Heart left ventricle (tissue), 16 donors: ENCODE measurements at regions not wholly inside any gene's neighbourhood (a gene's known extent, or its start where the extent isn't known, plus 50 kb on each side); places are given as distances from the start of the nearest gene placed in this dataset.
A peak's percentile ranks its signal among the peaks of the same experiment; 100 is the strongest.
"Not testable (repeated sequence)": the region's sequence is repeated elsewhere in the genome, so short reads cannot be mapped to it uniquely, and the experiment has no call there.

Experiments
- ATAC-seq, 4 donors: fragments of 200-7000 bp; cut with Tn5 transposase; one replicate each; pipeline ENCODE4 v1.9.1; 2020 to 2022; ENCODE audit warnings: moderate library complexity in 4 of 4, mild to moderate bottlenecking in 3 of 4, moderate number of reproducible peaks in 1 of 4
- DNase-seq, 5 donors: peaks; one replicate each; pipeline ENCODE4 v3.0.0-alpha.2; 2020
- H3K27ac ChIP-seq, 12 donors: fragments of 200-600 bp; sonication (generic) in 4 of 12; one replicate each; pipeline versions ENCODE4 v1.5.0 to v1.8.0; 2016 to 2022; ENCODE audit warnings: mild to moderate bottlenecking in 2 of 12
- H3K27me3 ChIP-seq, 9 donors: fragments of 200-600 bp; sonication (generic) in 2 of 9; one replicate each; pipeline versions ENCODE4 v1.5.1 to v1.8.0; 2016 to 2022; ENCODE audit warnings: mild to moderate bottlenecking in 3 of 9
- H3K36me3 ChIP-seq, 9 donors: fragments of 200-600 bp; sonication (generic) in 2 of 9; one replicate each; pipeline versions ENCODE4 v1.5.0 to v1.8.0; 2018 to 2022; ENCODE audit warnings: mild to moderate bottlenecking in 2 of 9
- H3K4me1 ChIP-seq, 12 donors: fragments of 200-600 bp; sonication (generic) in 4 of 12; one replicate each; pipeline versions ENCODE4 v1.5.0 to v1.8.0; 2016 to 2022; ENCODE audit warnings: mild to moderate bottlenecking in 3 of 12
- H3K4me3 ChIP-seq, 12 donors: fragments of 200-600 bp; sonication (generic) in 4 of 12; one replicate each; pipeline versions ENCODE4 v1.5.0 to v1.8.0; 2017 to 2022; ENCODE audit warnings: mild to moderate bottlenecking in 9 of 12, moderate library complexity in 4 of 12
- H3K9me3 ChIP-seq, 12 donors: fragments of 200-600 bp; sonication (generic) in 4 of 12; one replicate each; pipeline versions ENCODE4 v1.5.0 to v1.8.0; 2016 to 2022; ENCODE audit warnings: mild to moderate bottlenecking in 1 of 12
- CTCF ChIP-seq, 12 donors: fragments of 200-600 bp; sonication (generic) in 4 of 12; IDR thresholded peaks; one replicate each; pipeline versions ENCODE4 v1.5.0 to v1.8.0; 2018 to 2022; ENCODE audit warnings: antibody characterized with exemption in 12 of 12, mild to moderate bottlenecking in 5 of 12
- POLR2A ChIP-seq, 2 donors: fragments of 450-650 bp; IDR thresholded peaks; one replicate each; pipeline ENCODE4 v1.6.1; 2017; ENCODE audit warnings: antibody characterized with exemption in 2 of 2, mild to moderate bottlenecking in 2 of 2, moderate library complexity in 2 of 2
- WGBS, 4 donors: extraction: QIAGEN DNeasy Blood & Tissue Kit in 2 of 4; methylation state at CpG; one replicate each; pipeline versions ENCODE4 v1.1.5 to v1.1.7; 2013 to 2018; 5-methylcytosine and 5-hydroxymethylcytosine counted together
- intact Hi-C, 10 donors: fragments of 100-400 bp; cut with DNase I; formaldehyde crosslinking; loops; one replicate each; pipeline versions ENCODE4 v1.11.1 to v1.14.2; 2022
- donor health status: ischemic (EF 13 %, LVEDD 7.1; RV severe dilation, severe dysfunction).
- donor health status: healthy with polysubstance abuse.
- donor health status: DM: no; HTN: yes; CAD: no.
- donor health status: DM: no; HTN: no; CAD: no.
- donor health status: ischemic (EF 25% LVEDD 6.9; RV normal size, moderate dysfunction).
- donor health status: ischemic (EF 25% LVEDD 5.7; RV mildly dilated, moderate dysfunction).
- donor health status: healthy.
- donor health status: DM: yes; HTN: yes; CAD: no.
- donor health status: ischemic (EF 35%, LVEDD 5.7; RV mildly dilated, moderate dysfunction).
- donor health status: nonischemic (EF 11% LVEDD 7.7; RV severe dilation, severe dysfunction).
- donor health status: DM: yes; HTN: yes; CAD: no.
- donor health status: PGD.
- donor health status: ischemic (EF 29% LVEDD 5.4; RV normal size, mild dysfunction).
- donor health status: nonischemic (EF 23%, LVEDD 6.1; RV moderate dilation, normal function).

GRCh38 chr6:28686446-28687027 is 160.9 kb downstream of the GPX5 start:
- peak; percentile 66 to 81 (median 73) for TF ChIP-seq CTCF (IDR thresholded peaks at IDR 0.05)
- H3K4me3 ChIP-seq, result peak overlapping the region in 4 of 12 donors; percentile 3 to 24 (median 16)
- not testable (repeated sequence) for H3K36me3 ChIP-seq, H3K9me3 ChIP-seq, ATAC-seq, H3K4me1 ChIP-seq, H3K27ac ChIP-seq
- peaks cover 0 to 69% (median 25%) of the 10 kb centered on the region in 9 donors for H3K27me3 ChIP-seq
- intact Hi-C loops, result loop anchor here (1.0 to 10.0 kb wide), 10 partner anchors 151 to 904 kb away; partner anchors contain the start of gene OR2H2 (in 6 of the 10)
- WGBS, 4 donors, result 3 to 6% (median 5%) methylated on average over 11 of the region's 11 CpGs
- DNase-seq, result peak in 2 of 5 donors; percentile 34 to 38

- intact Hi-C loops, result loop anchor here in 9 of 10 donors (2.0 to 10.0 kb wide), 8 partner anchors 150 to 903 kb away; partner anchors contain the start of gene OR2H2 (in 6 of the 9)
- 27 to 40% (median 32%) methylated on average over 7 of the region's 7 CpGs for WGBS, 4 donors
- H3K27me3 ChIP-seq, result peaks cover 0 to 62% (median 19%) of the 10 kb centered on the region in 9 donors
- H3K4me3 ChIP-seq, H3K36me3 ChIP-seq, H3K9me3 ChIP-seq, DNase-seq, H3K4me1 ChIP-seq, H3K27ac ChIP-seq, ATAC-seq: not testable (repeated sequence)
Measured at GRCh38 chr6:28687309-28687981, 161.8 kb downstream of the GPX5 start.

- intact Hi-C loops, DNase-seq, H3K4me3 ChIP-seq, H3K9me3 ChIP-seq, H3K36me3 ChIP-seq, ATAC-seq, H3K4me1 ChIP-seq, H3K27ac ChIP-seq: not testable (repeated sequence)
- peaks cover 13 to 79% (median 51%) of the 10 kb centered on the region in 9 donors for H3K27me3 ChIP-seq
- 30 to 42% (median 34%) methylated on average over 4 of the region's 4 CpGs for WGBS, 4 donors
Measured at GRCh38 chr6:28691991-28692390, 166.3 kb downstream of the GPX5 start.

GRCh38 chr6:28693033-28693750 is 167.5 kb downstream of the GPX5 start:
- H3K27ac ChIP-seq, result no peak overlapping the region
- ATAC-seq (no peak), DNase-seq (no peak)
- WGBS, 4 donors, result 16 to 46% (median 30%) methylated on average over 23 of the region's 23 CpGs
- peaks cover 0 to 5% (median 0%) of the 10 kb centered on the region in 12 donors for H3K4me1 ChIP-seq
- H3K36me3 ChIP-seq, result no peaks in the 10 kb centered on the region
- H3K4me3 ChIP-seq, result no peak overlapping the region
- no peaks in the 10 kb centered on the region for H3K9me3 ChIP-seq
- peaks cover 16 to 79% (median 58%) of the 10 kb centered on the region in 9 donors for H3K27me3 ChIP-seq
- TF ChIP-seq CTCF (IDR thresholded peaks at IDR 0.05) (no peak), POLR2A (IDR thresholded peaks at IDR 0.05) (no peak)
- intact Hi-C loops, result no loop called here
